ENCODE measurements at regions not wholly inside any gene's neighbourhood (a gene's known extent, or its start where the extent isn't known, plus 50 kb on each side); places are given as distances from the start of the nearest gene placed in this dataset.

- DNase-seq (ENCODE audit: low spot score): no peak
Measured at GRCh38 chr13:91280801-91281200, 66.7 kb upstream of the MIR17HG start.

GRCh38 chr13:91284335-91284734 is 63.2 kb upstream of the MIR17HG start:
- DNase-seq (ENCODE audit: low spot score): no peak

DNA sequence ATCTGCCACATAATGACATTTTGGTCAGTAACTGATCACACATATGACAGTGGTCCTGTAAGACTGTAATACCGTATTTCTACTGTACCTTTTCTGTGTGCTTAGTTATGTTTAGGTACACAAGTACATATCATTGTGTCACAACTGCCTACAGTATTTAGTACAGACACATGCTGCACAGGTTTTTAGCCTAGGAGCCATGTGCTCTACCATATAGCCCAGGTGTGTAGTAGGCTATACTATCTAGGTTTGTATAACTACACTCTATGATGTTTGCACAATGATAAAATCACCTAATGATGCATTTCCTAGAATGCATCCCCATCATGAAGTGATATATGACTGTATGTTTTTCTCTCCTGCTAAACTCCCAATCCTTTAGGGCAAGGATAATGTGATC is 61.2 kb upstream of the MIR17HG start:
- DNase-seq (ENCODE audit: low spot score): no peak

DNA sequence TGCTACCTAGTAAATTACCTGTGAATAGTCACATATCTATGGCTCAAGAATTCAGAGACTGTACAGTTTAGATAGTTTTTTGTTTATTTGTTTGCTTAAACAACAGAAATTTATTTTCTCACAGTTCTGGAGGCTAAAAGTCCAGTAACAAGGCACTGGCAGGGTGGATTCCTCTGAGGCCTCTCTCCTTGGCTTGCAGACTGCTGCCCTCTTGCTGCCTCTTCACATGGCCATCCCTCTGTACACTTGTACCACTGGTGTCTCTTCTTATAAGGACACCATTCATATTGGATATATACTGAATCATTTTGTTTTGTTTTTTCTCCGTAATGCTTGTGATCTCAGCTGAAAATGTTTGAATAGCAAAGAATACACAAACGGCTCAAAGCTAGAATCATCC is 56.4 kb upstream of the MIR17HG start:
- peak; percentile 7 for DNase-seq (ENCODE audit: low spot score)

DNA sequence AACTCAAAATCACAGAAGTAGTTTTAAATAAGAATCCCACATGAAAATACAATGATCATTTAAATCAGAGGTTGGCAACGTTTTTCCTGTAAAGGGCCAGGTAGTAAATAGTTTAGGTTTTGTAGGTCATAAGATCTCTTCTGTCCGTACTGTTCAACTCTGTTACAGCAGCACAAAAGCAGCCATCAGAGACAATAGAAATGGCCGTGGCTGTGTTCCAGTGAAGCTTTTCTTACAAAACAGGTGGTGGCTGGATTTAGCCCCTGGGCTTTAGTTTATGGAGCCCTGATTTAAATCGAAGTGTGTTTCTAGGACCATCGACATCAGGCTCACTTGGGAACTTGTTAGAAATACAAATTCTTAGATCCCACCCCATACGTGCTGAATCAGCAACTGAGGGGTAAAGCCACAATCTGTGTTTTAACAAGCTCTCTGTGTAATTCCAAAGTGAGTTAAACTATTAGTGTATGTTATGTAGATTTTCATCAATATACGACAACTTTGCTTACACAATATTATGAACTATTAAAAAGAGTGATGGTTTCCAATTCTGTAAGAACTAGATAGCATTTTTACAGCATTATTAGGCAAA is 54.8 kb upstream of the MIR17HG start:
- no peak for DNase-seq (ENCODE audit: low spot score)

DNA sequence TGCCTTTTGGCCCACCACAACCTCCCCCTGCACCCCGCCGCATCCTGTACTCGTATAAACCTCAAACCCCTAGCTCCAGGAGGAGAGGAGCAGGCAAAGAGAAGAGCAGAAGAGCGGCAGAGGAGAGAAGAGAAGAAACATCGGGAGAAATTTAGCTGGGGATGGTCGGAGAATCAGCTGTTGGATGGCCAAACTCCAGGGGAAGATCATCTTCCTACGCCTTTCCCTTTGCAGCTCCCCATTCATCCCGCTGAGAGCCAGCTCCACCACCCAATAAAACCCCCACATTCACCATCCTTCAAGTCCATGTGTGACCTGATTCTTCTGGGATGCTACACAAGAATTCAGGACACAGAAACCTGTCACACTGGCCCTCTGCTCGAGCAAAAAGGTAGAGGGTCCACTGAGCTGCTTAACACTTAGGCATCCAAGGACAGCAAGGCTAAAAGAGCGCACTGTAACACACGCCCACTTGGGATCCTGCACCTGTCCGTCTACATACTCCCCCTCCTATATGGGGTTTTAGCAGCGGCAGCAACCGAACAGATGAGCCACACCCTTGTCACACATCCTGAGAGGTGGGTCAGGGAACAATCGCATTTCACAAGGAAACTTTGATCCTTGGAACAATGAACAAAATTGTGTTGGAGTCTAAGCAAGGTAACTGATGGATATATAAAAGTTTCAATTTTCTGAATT is 51.6 kb upstream of the MIR17HG start:
- no peak for DNase-seq (ENCODE audit: low spot score)

- no peak for DNase-seq (ENCODE audit: low spot score)
Measured at GRCh38 chr13:91297503-91297902, 50.0 kb upstream of the MIR17HG start.
